Upper lobe of right lung (tissue), 1 donor: ENCODE measurements at regions not wholly inside any gene's neighbourhood (a gene's known extent, or its start where the extent isn't known, plus 50 kb on each side); places are given as distances from the start of the nearest gene placed in this dataset.
A peak's percentile ranks its signal among the peaks of the same experiment; 100 is the strongest.

Experiments used
- ATAC-seq: fragments of 200-7000 bp; cut with Tn5 transposase; one replicate; pipeline ENCODE4 v1.9.1; 2020; ENCODE audit warnings: mild to moderate bottlenecking, moderate library complexity
- DNase-seq: peaks from one replicate; pipeline ENCODE4 v3.0.0-alpha.2; 2020
- H3K27ac ChIP-seq: fragments of 200-600 bp; one replicate; pipeline ENCODE4 v1.8.0; 2022
- H3K27me3 ChIP-seq: fragments of 200-600 bp; one replicate; pipeline ENCODE4 v1.8.0; 2022; ENCODE audit warnings: mild to moderate bottlenecking
- H3K36me3 ChIP-seq: fragments of 200-600 bp; one replicate; pipeline ENCODE4 v1.8.0; 2022
- H3K4me1 ChIP-seq: fragments of 200-600 bp; one replicate; pipeline ENCODE4 v1.8.0; 2022
- H3K4me3 ChIP-seq: fragments of 200-600 bp; one replicate; pipeline ENCODE4 v1.8.0; 2022; ENCODE audit warnings: mild to moderate bottlenecking
- H3K9me3 ChIP-seq: fragments of 200-600 bp; one replicate; pipeline ENCODE4 v1.8.0; 2022
- intact Hi-C: fragments of 100-400 bp; cut with DNase I; formaldehyde crosslinking; loops from one replicate; pipeline ENCODE4 v1.11.0; 2022
- TF ChIP-seq, protein P1 (sequence below): fragments of 200-600 bp; IDR thresholded peaks from one replicate; pipeline ENCODE4 v1.8.0; 2022; ENCODE audit warnings: antibody characterized with exemption
- donor health status: DM: no; HTN: yes; CAD: no; lungs with severe emphysema.

GRCh38 chr4:128565565-128566186, 243.8 kb upstream of the JADE1 start:
- no peak overlapping the region for H3K4me3 ChIP-seq
- H3K9me3 ChIP-seq, result no peaks in the 10 kb centered on the region
- TF ChIP-seq, protein P1, sequence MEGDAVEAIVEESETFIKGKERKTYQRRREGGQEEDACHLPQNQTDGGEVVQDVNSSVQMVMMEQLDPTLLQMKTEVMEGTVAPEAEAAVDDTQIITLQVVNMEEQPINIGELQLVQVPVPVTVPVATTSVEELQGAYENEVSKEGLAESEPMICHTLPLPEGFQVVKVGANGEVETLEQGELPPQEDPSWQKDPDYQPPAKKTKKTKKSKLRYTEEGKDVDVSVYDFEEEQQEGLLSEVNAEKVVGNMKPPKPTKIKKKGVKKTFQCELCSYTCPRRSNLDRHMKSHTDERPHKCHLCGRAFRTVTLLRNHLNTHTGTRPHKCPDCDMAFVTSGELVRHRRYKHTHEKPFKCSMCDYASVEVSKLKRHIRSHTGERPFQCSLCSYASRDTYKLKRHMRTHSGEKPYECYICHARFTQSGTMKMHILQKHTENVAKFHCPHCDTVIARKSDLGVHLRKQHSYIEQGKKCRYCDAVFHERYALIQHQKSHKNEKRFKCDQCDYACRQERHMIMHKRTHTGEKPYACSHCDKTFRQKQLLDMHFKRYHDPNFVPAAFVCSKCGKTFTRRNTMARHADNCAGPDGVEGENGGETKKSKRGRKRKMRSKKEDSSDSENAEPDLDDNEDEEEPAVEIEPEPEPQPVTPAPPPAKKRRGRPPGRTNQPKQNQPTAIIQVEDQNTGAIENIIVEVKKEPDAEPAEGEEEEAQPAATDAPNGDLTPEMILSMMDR, result peak; percentile 54
- peak; percentile 85 for ATAC-seq
- H3K27ac ChIP-seq, result no peak overlapping the region
- peak; percentile 69 for DNase-seq
- H3K4me1 ChIP-seq, result peaks cover 6% of the 10 kb centered on the region
- intact Hi-C loops, result loop anchor here (10.0 kb wide), 1 partner anchor 111 kb away; no protein-coding TSS in a partner anchor
- H3K27me3 ChIP-seq, result no peaks in the 10 kb centered on the region
- no peaks in the 10 kb centered on the region for H3K36me3 ChIP-seq

- intact Hi-C loops, result loop anchor here (10.0 kb wide), 1 partner anchor 110 kb away; no protein-coding TSS in a partner anchor
- Histone ChIP-seq H3K4me3 (no peak overlapping the region), H3K27ac (no peak overlapping the region), H3K27me3 (no peaks in the 10 kb centered on the region), H3K4me1 (peaks cover 7% of the 10 kb centered on the region), H3K9me3 (no peaks in the 10 kb centered on the region), H3K36me3 (no peaks in the 10 kb centered on the region)
- no peak for DNase-seq
- no peak for ATAC-seq
- TF ChIP-seq, protein P1, result no peak
Observed at GRCh38 chr4:128565054-128565453, 244.4 kb upstream of the JADE1 start.

GRCh38 chr4:128564081-128564630, 245.3 kb upstream of the JADE1 start:
- DNase-seq (no peak), ATAC-seq (no peak)
- H3K9me3 ChIP-seq, result no peaks in the 10 kb centered on the region
- H3K36me3 ChIP-seq, result no peaks in the 10 kb centered on the region
- H3K4me3 ChIP-seq, result no peak overlapping the region
- H3K27me3 ChIP-seq, result no peaks in the 10 kb centered on the region
- intact Hi-C loops, result loop anchor here (10.0 kb wide), 1 partner anchor 109 kb away; no protein-coding TSS in a partner anchor
- peaks cover 11% of the 10 kb centered on the region for H3K4me1 ChIP-seq
- TF ChIP-seq, protein P1, result no peak
- H3K27ac ChIP-seq, result no peak overlapping the region

GRCh38 chr4:128560754-128561495, 248.6 kb upstream of the JADE1 start:
- Histone ChIP-seq H3K4me1 (peaks cover 13% of the 10 kb centered on the region), H3K27me3 (no peaks in the 10 kb centered on the region), H3K27ac (peak overlapping the region; percentile 19), H3K36me3 (no peaks in the 10 kb centered on the region), H3K9me3 (no peaks in the 10 kb centered on the region), H3K4me3 (no peak overlapping the region)
- intact Hi-C loops, result loop anchor here (10.0 kb wide), 1 partner anchor 106 kb away; no protein-coding TSS in a partner anchor
- ATAC-seq (peak; percentile 22), DNase-seq (no peak)
- TF ChIP-seq, protein P1, result no peak

DNA sequence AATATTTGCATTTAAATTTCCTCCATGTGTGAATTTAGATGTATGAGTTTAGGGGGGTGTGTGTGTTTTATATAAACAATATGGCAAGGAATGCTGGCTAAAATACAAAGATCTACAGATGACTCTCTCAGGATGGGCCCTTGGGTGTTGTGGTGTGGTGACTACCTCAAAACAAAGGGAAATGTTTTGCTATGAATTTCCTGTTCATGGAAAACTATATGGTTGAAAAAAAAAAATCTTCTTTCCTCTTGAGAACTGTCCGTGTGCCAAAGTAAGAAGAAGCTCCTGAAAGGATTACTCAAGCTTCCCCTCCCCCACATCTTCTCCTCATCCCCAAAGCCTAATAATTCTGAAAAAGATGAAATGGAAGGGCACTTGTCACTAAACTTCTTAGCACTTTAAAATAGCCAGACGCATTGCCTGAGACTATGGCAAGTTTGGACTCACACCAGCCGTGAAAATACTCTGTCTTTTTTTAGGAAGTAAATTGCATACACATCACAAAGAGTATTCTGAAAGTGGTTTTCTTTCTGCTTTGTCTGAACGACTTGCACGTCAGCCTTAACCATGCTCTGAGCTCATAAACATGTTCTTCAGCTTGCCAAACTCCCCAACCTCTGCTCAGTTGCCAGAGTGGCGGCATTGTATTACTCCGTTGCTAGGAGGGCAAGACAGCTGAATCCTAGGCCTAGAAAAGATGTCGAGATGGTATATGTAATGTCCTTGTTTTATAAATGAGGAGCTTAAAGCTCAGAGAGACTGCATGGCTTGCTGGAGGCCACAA, 250.4 kb upstream of the JADE1 start:
- Histone ChIP-seq H3K4me3 (no peak overlapping the region), H3K36me3 (no peaks in the 10 kb centered on the region), H3K9me3 (no peaks in the 10 kb centered on the region), H3K4me1 (peaks cover 14% of the 10 kb centered on the region), H3K27me3 (no peaks in the 10 kb centered on the region), H3K27ac (peak overlapping the region; percentile 37)
- intact Hi-C loops, result no loop called here
- TF ChIP-seq, protein P1, result no peak
- DNase-seq (no peak), ATAC-seq (peak; percentile 19)
